HG03039 (cell line): ENCODE measurements at regions not wholly inside any gene's neighbourhood (a gene's known extent, or its start where the extent isn't known, plus 50 kb on each side); places are given as distances from the start of the nearest gene placed in this dataset.
"Not testable (repeated sequence)": the region's sequence is repeated elsewhere in the genome, so short reads cannot be mapped to it uniquely, and the experiment has no call there.

ENCODE experiments used
- ATAC-seq: cut with Tn5 transposase; IDR thresholded peaks from one replicate; pipeline ENCODE4 v1.9.1; 2021; ENCODE audit warnings: mild to moderate bottlenecking, moderate library complexity; ENCODE audit not compliant: unreplicated experiment

GRCh38 chr6:25150863-25151262 is 128.3 kb upstream of the CARMIL1 start:
- ATAC-seq = no peak

GRCh38 chr6:25153079-25153478 is 126.1 kb upstream of the CARMIL1 start:
- no peak for ATAC-seq

- ATAC-seq = no peak
Observed at GRCh38 chr6:25154034-25154596, 125.1 kb upstream of the CARMIL1 start.

GRCh38 chr6:25155211-25155610 is 124.0 kb upstream of the CARMIL1 start:
- ATAC-seq = no peak

GRCh38 chr6:25156123-25156522 is 123.1 kb upstream of the CARMIL1 start:
- no peak for ATAC-seq

GRCh38 chr6:25157183-25157582 is 122.0 kb upstream of the CARMIL1 start:
- ATAC-seq = no peak

- ATAC-seq = no peak
Observed at GRCh38 chr6:25157842-25158241, 121.3 kb upstream of the CARMIL1 start.

- not testable (repeated sequence) for ATAC-seq
Observed at GRCh38 chr6:25160134-25160533, 119.0 kb upstream of the CARMIL1 start.

GRCh38 chr6:25165177-25165576 is 114.0 kb upstream of the CARMIL1 start:
- no peak for ATAC-seq

- no peak for ATAC-seq
Observed at GRCh38 chr6:25165800-25166199, 113.4 kb upstream of the CARMIL1 start.

- ATAC-seq = no peak
Observed at GRCh38 chr6:25166955-25167748, 112.0 kb upstream of the CARMIL1 start.

GRCh38 chr6:25167961-25168360 is 111.2 kb upstream of the CARMIL1 start:
- no peak for ATAC-seq

- no peak for ATAC-seq
Observed at GRCh38 chr6:25168637-25169036, 110.5 kb upstream of the CARMIL1 start.

- no peak for ATAC-seq
Observed at GRCh38 chr6:25169553-25169952, 109.6 kb upstream of the CARMIL1 start.

GRCh38 chr6:25169961-25170360 is 109.2 kb upstream of the CARMIL1 start:
- ATAC-seq = no peak

- no peak for ATAC-seq
Observed at GRCh38 chr6:25170640-25171039, 108.5 kb upstream of the CARMIL1 start.

GRCh38 chr6:25171301-25171700 is 107.9 kb upstream of the CARMIL1 start:
- no peak for ATAC-seq

- ATAC-seq = no peak
Observed at GRCh38 chr6:25172819-25173218, 106.4 kb upstream of the CARMIL1 start.

GRCh38 chr6:25173246-25173645 is 105.9 kb upstream of the CARMIL1 start:
- no peak for ATAC-seq

- ATAC-seq = no peak
Observed at GRCh38 chr6:25173951-25174474, 105.2 kb upstream of the CARMIL1 start.

GRCh38 chr6:25174678-25175077 is 104.5 kb upstream of the CARMIL1 start:
- no peak for ATAC-seq

GRCh38 chr6:25175196-25175595 is 104.0 kb upstream of the CARMIL1 start:
- ATAC-seq = no peak
